HEK293 (cell line): ENCODE measurements at regions not wholly inside any gene's neighbourhood (a gene's known extent, or its start where the extent isn't known, plus 50 kb on each side); places are given as distances from the start of the nearest gene placed in this dataset.
A peak's percentile ranks its signal among the peaks of the same experiment; 100 is the strongest.

ENCODE experiments used
- GFI1B ChIP-seq: fragments of 450-650 bp; formaldehyde crosslinking; IDR thresholded peaks from 2 replicates; pipeline ENCODE4 v1.5.1; 2016; ENCODE audit warnings: missing biosample characterization, missing genetic modification characterization
- GLI2 ChIP-seq: fragments of 450-650 bp; formaldehyde crosslinking; IDR thresholded peaks from 2 replicates; pipeline ENCODE4; 2017; ENCODE audit warnings: missing biosample characterization, missing genetic modification characterization, low read depth, borderline replicate concordance
- GLIS1 ChIP-seq: fragments of 450-650 bp; formaldehyde crosslinking; IDR thresholded peaks from 2 replicates; pipeline ENCODE4 v1.5.1; 2016; ENCODE audit warnings: missing biosample characterization, missing genetic modification characterization
- MZF1 ChIP-seq: fragments of 450-650 bp; formaldehyde crosslinking; IDR thresholded peaks from 2 replicates; pipeline ENCODE4 v1.5.1; 2017; ENCODE audit warnings: missing biosample characterization, missing genetic modification characterization, borderline replicate concordance
- SCRT1 ChIP-seq: fragments of 450-650 bp; formaldehyde crosslinking; IDR thresholded peaks from 2 replicates; pipeline ENCODE4 v1.5.1; 2016; ENCODE audit warnings: missing biosample characterization, missing genetic modification characterization, borderline replicate concordance
- SP2 ChIP-seq: fragments of 450-650 bp; formaldehyde crosslinking; IDR thresholded peaks from 2 replicates; pipeline ENCODE4 v1.5.1; 2016; ENCODE audit warnings: missing biosample characterization, missing genetic modification characterization
- SP7 ChIP-seq: fragments of 450-650 bp; formaldehyde crosslinking; IDR thresholded peaks from 2 replicates; pipeline ENCODE4 v1.5.1; 2016; ENCODE audit warnings: missing biosample characterization, missing genetic modification characterization
- TRIM28 ChIP-seq: IDR thresholded peaks from 2 replicates; pipeline ENCODE4 v1.6.1; 2011; ENCODE audit warnings: low read length, control low read depth, borderline replicate concordance
- ZBTB20 ChIP-seq: fragments of 450-650 bp; formaldehyde crosslinking; IDR thresholded peaks from 2 replicates; pipeline ENCODE4 v1.5.1; 2016; ENCODE audit warnings: missing biosample characterization, missing genetic modification characterization
- ZNF132 ChIP-seq: fragments of 450-650 bp; formaldehyde crosslinking; IDR thresholded peaks from 2 replicates; pipeline ENCODE4 v1.5.1; 2017; ENCODE audit warnings: missing biosample characterization, missing genetic modification characterization, borderline replicate concordance
- ZNF184 ChIP-seq: fragments of 450-650 bp; IDR thresholded peaks from 2 replicates; pipeline ENCODE4 v1.5.1; 2018; ENCODE audit warnings: missing biosample characterization, mild to moderate bottlenecking, missing genetic modification characterization
- ZNF24 ChIP-seq: fragments of 450-650 bp; formaldehyde crosslinking; IDR thresholded peaks from 2 replicates; pipeline ENCODE4 v1.5.1; 2016; ENCODE audit warnings: missing biosample characterization, missing genetic modification characterization
- ZNF341 ChIP-seq: fragments of 450-650 bp; formaldehyde crosslinking; IDR thresholded peaks from 2 replicates; pipeline ENCODE4; 2016; ENCODE audit warnings: low read depth, missing biosample characterization, missing genetic modification characterization
- ZNF37A ChIP-seq: fragments of 450-650 bp; IDR thresholded peaks from 2 replicates; pipeline ENCODE4 v1.5.1; 2018; ENCODE audit warnings: missing biosample characterization, missing genetic modification characterization
- ZNF423 ChIP-seq: fragments of 450-650 bp; formaldehyde crosslinking; IDR thresholded peaks from 2 replicates; pipeline ENCODE4 v1.5.1; 2016; ENCODE audit warnings: missing biosample characterization, missing genetic modification characterization
- ZNF48 ChIP-seq: fragments of 450-650 bp; formaldehyde crosslinking; IDR thresholded peaks from 2 replicates; pipeline ENCODE4 v1.5.1; 2016; ENCODE audit warnings: missing biosample characterization, missing genetic modification characterization
- ZNF510 ChIP-seq: fragments of 450-650 bp; formaldehyde crosslinking; IDR thresholded peaks from 2 replicates; pipeline ENCODE4 v1.5.1; 2018; ENCODE audit warnings: mild to moderate bottlenecking, missing genetic modification characterization, missing biosample characterization; ENCODE audit not compliant: insufficient replicate concordance
- ZNF776 ChIP-seq: fragments of 450-650 bp; formaldehyde crosslinking; IDR thresholded peaks from 2 replicates; pipeline ENCODE4 v1.5.0; 2017; ENCODE audit warnings: missing biosample characterization, missing genetic modification characterization, borderline replicate concordance
- ZNF777 ChIP-seq: fragments of 450-650 bp; formaldehyde crosslinking; IDR thresholded peaks from 2 replicates; pipeline ENCODE4 v1.5.1; 2017; ENCODE audit warnings: missing biosample characterization, missing genetic modification characterization, borderline replicate concordance
- ZNF785 ChIP-seq: fragments of 450-650 bp; formaldehyde crosslinking; IDR thresholded peaks from 2 replicates; pipeline ENCODE4 v1.5.1; 2016; ENCODE audit warnings: missing biosample characterization, missing genetic modification characterization
- TF ChIP-seq, protein P1 (sequence below): fragments of 450-650 bp; formaldehyde crosslinking; IDR thresholded peaks from 2 replicates; pipeline ENCODE4 v1.5.1; 2017; ENCODE audit warnings: missing biosample characterization, mild to moderate bottlenecking, missing genetic modification characterization, moderate library complexity
- TF ChIP-seq, protein P2 (sequence below): fragments of 450-650 bp; formaldehyde crosslinking; IDR thresholded peaks from 2 replicates; pipeline ENCODE4; 2016; ENCODE audit warnings: missing biosample characterization, missing genetic modification characterization
- TF ChIP-seq, protein P3 (sequence below): fragments of 450-650 bp; formaldehyde crosslinking; IDR thresholded peaks from 2 replicates; pipeline ENCODE4 v1.5.1; 2016; ENCODE audit warnings: missing biosample characterization, missing genetic modification characterization, low read depth
- TF ChIP-seq, protein P4 (sequence below): fragments of 450-650 bp; IDR thresholded peaks from 2 replicates; pipeline ENCODE4 v1.5.1; 2018; ENCODE audit warnings: missing biosample characterization, mild to moderate bottlenecking, missing genetic modification characterization
- TF ChIP-seq, protein P5 (sequence below): fragments of 450-650 bp; formaldehyde crosslinking; IDR thresholded peaks from 2 replicates; pipeline ENCODE4 v1.5.1; 2016; ENCODE audit warnings: missing biosample characterization, missing genetic modification characterization

DNA sequence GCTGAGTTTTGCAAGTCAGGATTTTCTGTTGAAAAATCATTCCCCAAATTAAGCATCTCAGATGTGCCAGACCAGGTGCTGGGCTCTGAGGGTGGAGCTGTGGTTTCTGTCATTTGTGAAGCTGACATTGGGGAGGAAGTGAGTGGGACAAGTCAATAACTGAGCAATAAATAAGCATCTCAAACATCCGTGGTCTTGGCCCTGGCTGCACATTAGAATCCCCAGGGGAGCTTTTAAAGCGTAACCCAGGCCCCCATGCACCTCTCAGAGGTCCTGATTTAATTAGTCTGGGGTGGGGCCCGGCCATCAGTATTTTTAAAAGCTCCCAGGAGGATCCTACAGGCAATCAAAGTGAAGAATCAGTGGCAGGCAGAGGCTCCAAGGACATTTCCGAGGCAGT, 420.0 kb downstream of the MN1 start (continued):
- TF ChIP-seq ZNF341: no peak
- TF ChIP-seq ZBTB20 (tag by site-specific recombination): peak; percentile 76
- no peak for TF ChIP-seq ZNF37A (tag by site-specific recombination)
- no peak; the same call in 1 of the 2 replicates for TF ChIP-seq SP2 (tag by site-specific recombination)
- TF ChIP-seq GLI2 (tag by site-specific recombination): no peak
- TF ChIP-seq, protein P1, sequence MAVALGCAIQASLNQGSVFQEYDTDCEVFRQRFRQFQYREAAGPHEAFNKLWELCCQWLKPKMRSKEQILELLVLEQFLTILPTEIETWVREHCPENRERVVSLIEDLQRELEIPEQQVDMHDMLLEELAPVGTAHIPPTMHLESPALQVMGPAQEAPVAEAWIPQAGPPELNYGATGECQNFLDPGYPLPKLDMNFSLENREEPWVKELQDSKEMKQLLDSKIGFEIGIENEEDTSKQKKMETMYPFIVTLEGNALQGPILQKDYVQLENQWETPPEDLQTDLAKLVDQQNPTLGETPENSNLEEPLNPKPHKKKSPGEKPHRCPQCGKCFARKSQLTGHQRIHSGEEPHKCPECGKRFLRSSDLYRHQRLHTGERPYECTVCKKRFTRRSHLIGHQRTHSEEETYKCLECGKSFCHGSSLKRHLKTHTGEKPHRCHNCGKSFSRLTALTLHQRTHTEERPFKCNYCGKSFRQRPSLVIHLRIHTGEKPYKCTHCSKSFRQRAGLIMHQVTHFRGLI: no peak
- TF ChIP-seq ZNF24 (tag by site-specific recombination): no peak
- TF ChIP-seq GLIS1: peak; percentile 88
- TF ChIP-seq ZNF776 (tag by site-specific recombination): no peak
- TF ChIP-seq, protein P2, sequence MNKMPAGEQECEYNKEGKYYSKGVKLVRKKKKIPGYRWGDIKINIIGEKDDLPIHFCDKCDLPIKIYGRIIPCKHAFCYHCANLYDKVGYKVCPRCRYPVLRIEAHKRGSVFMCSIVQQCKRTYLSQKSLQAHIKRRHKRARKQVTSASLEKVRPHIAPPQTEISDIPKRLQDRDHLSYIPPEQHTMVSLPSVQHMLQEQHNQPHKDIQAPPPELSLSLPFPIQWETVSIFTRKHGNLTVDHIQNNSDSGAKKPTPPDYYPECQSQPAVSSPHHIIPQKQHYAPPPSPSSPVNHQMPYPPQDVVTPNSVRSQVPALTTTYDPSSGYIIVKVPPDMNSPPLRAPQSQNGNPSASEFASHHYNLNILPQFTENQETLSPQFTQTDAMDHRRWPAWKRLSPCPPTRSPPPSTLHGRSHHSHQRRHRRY (tag by site-specific recombination): no peak
- no peak for TF ChIP-seq ZNF785 (tag by site-specific recombination)
- TF ChIP-seq SCRT1 (tag by site-specific recombination): no peak
- TF ChIP-seq, protein P3, sequence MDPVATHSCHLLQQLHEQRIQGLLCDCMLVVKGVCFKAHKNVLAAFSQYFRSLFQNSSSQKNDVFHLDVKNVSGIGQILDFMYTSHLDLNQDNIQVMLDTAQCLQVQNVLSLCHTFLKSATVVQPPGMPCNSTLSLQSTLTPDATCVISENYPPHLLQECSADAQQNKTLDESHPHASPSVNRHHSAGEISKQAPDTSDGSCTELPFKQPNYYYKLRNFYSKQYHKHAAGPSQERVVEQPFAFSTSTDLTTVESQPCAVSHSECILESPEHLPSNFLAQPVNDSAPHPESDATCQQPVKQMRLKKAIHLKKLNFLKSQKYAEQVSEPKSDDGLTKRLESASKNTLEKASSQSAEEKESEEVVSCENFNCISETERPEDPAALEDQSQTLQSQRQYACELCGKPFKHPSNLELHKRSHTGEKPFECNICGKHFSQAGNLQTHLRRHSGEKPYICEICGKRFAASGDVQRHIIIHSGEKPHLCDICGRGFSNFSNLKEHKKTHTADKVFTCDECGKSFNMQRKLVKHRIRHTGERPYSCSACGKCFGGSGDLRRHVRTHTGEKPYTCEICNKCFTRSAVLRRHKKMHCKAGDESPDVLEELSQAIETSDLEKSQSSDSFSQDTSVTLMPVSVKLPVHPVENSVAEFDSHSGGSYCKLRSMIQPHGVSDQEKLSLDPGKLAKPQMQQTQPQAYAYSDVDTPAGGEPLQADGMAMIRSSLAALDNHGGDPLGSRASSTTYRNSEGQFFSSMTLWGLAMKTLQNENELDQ (tag by site-specific recombination): no peak
- TF ChIP-seq, protein P4, sequence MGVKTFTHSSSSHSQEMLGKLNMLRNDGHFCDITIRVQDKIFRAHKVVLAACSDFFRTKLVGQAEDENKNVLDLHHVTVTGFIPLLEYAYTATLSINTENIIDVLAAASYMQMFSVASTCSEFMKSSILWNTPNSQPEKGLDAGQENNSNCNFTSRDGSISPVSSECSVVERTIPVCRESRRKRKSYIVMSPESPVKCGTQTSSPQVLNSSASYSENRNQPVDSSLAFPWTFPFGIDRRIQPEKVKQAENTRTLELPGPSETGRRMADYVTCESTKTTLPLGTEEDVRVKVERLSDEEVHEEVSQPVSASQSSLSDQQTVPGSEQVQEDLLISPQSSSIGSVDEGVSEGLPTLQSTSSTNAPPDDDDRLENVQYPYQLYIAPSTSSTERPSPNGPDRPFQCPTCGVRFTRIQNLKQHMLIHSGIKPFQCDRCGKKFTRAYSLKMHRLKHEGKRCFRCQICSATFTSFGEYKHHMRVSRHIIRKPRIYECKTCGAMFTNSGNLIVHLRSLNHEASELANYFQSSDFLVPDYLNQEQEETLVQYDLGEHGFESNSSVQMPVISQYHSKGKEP (tag by site-specific recombination): 0 out of 2 replicates have a peak, but pooled peaks have one; percentile 42
- no peak for TF ChIP-seq ZNF48 (tag by site-specific recombination)
- 0 out of 2 replicates have a peak, but pooled peaks have one; percentile 29 for TF ChIP-seq SP7 (tag by site-specific recombination)
- TF ChIP-seq MZF1: no peak
- TF ChIP-seq ZNF423: no peak
- no peak for TF ChIP-seq ZNF510
- TF ChIP-seq GFI1B (tag by site-specific recombination): peak; percentile 66; the same call in 1 of the 2 replicates
- TF ChIP-seq TRIM28: no peak; the same call in 1 of the 2 replicates
- TF ChIP-seq ZNF132: no peak
- TF ChIP-seq, protein P5, sequence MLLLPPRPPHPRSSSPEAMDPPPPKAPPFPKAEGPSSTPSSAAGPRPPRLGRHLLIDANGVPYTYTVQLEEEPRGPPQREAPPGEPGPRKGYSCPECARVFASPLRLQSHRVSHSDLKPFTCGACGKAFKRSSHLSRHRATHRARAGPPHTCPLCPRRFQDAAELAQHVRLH (tag by site-specific recombination): no peak
- no peak for TF ChIP-seq ZNF777
- no peak for TF ChIP-seq ZNF184
